HFF-Myc (cell line): ENCODE measurements at regions not wholly inside any gene's neighbourhood (a gene's known extent, or its start where the extent isn't known, plus 50 kb on each side); places are given as distances from the start of the nearest gene placed in this dataset.
"Not testable (repeated sequence)": the region's sequence is repeated elsewhere in the genome, so short reads cannot be mapped to it uniquely, and the experiment has no call there.

Experiments
- DNase-seq: peaks from one replicate; pipeline ENCODE4 v3.0.0-alpha.2; 2011; ENCODE audit warnings: low read depth; ENCODE audit errors: extremely low read depth
- H3K4me3 ChIP-seq: replicated peaks from 2 replicates; pipeline ENCODE4 v1.5.1; 2011; ENCODE audit warnings: low read depth, mild to moderate bottlenecking, control low read depth, low read length
- TF ChIP-seq, protein P1 (sequence below): IDR thresholded peaks from 2 replicates; pipeline ENCODE4 v1.5.1; 2012; ENCODE audit warnings: mild to moderate bottlenecking, low read depth, low read length, control low read depth; ENCODE audit errors: missing control alignments

- DNase-seq: no peak
These were observed 901.7 kb downstream of the LRFN5 start for GRCh38 chr14:42508209-42508946.

DNA sequence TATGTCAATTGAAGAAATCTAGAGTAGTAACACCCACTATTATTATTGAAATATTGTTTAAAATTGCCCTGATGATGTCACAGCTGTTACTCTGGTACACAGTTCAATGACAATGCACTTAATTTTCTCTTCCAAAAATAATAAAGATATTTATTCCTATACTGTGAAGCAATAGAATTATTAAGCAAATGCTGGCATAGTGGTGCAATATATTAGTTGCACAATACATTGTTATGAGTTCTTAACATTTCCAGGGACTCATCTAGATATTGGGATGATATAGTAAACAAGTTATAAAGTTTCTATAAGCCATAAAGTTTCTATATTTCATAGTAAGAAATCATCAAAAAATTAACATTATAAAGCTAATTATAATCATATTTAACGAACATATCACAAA is 897.8 kb downstream of the LRFN5 start:
- TF ChIP-seq, protein P1, sequence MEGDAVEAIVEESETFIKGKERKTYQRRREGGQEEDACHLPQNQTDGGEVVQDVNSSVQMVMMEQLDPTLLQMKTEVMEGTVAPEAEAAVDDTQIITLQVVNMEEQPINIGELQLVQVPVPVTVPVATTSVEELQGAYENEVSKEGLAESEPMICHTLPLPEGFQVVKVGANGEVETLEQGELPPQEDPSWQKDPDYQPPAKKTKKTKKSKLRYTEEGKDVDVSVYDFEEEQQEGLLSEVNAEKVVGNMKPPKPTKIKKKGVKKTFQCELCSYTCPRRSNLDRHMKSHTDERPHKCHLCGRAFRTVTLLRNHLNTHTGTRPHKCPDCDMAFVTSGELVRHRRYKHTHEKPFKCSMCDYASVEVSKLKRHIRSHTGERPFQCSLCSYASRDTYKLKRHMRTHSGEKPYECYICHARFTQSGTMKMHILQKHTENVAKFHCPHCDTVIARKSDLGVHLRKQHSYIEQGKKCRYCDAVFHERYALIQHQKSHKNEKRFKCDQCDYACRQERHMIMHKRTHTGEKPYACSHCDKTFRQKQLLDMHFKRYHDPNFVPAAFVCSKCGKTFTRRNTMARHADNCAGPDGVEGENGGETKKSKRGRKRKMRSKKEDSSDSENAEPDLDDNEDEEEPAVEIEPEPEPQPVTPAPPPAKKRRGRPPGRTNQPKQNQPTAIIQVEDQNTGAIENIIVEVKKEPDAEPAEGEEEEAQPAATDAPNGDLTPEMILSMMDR: no peak
- no peak overlapping the region for H3K4me3 ChIP-seq
- DNase-seq: no peak

More at GRCh38 chr14:42508209-42508946, 901.7 kb downstream of the LRFN5 start:
- no peak overlapping the region for H3K4me3 ChIP-seq
- TF ChIP-seq, protein P1: no peak

DNA sequence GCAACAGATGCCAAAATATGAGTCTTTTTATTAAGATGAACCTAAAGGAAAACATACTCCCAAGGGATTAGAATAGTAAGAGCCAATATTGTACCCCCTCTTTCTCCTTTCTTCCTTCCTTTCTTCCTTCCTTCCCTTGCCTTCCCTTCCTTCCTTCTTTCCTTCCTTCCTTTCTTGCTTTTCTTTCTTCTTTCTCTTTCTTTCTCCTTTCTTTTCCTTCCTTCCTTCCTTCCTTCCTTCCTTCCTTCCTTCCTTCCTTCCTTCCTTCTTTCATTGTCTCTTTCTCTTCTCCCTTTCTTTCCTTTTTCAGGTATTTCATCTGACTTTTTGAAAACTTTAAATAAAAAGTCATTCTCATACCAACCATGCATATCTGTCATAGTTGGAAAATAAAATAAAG is 892.5 kb downstream of the LRFN5 start:
- TF ChIP-seq, protein P1: no peak
- DNase-seq: no peak
- H3K4me3 ChIP-seq: no peak overlapping the region

DNA sequence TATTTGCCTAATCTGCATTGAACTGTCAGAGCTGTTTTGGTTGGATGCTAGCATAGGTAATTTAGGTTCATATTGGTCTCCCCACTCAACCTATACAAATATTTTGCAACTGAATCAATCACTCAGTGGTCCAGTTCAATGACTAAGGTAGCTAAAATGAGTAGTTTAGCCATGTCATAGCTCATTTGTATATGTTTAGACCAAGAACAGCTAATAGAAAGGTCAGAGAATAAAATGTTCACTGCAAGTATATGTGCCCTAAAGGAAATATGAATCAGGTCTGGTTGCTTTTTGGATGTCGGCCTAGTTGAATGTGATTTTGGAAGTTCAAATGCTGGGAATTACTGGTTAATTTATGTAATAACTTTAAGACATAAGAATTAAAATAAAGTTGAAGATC is 883.9 kb downstream of the LRFN5 start:
- TF ChIP-seq, protein P1: no peak
- no peak overlapping the region for H3K4me3 ChIP-seq
- DNase-seq: no peak

DNA sequence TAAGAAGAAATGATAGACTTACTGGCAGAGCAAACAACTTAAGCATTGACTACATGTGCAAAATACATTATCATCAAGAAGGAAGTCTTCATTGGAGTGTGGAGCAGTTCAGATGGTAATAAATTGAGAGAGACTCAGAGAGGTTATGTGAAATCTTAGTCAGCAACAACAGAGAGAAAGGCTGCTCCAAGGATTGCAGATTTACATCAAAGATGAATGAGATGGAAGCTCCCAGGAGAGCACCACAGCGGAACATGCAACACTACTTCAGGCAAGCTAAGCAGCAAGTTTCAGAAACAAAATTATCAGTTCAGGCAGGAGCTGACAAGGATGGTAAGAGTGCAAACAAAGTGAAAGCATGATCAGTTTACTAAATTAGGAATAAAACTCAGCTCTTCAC is 882.3 kb downstream of the LRFN5 start:
- TF ChIP-seq, protein P1: no peak
- DNase-seq: no peak
- H3K4me3 ChIP-seq: no peak overlapping the region

GRCh38 chr14:42482345-42482971 is 875.8 kb downstream of the LRFN5 start:
- not testable (repeated sequence) for DNase-seq, H3K4me3 ChIP-seq

- not testable (repeated sequence) for DNase-seq, H3K4me3 ChIP-seq
These were observed 875.0 kb downstream of the LRFN5 start for GRCh38 chr14:42481714-42482113.

GRCh38 chr14:42480255-42480654 is 873.6 kb downstream of the LRFN5 start:
- H3K4me3 ChIP-seq: no peak overlapping the region
- TF ChIP-seq, protein P1: no peak
- no peak for DNase-seq
